ENCODE measurements at regions not wholly inside any gene's neighbourhood (a gene's known extent, or its start where the extent isn't known, plus 50 kb on each side); places are given as distances from the start of the nearest gene placed in this dataset.

- H3K4me1 ChIP-seq = no peaks in the 10 kb centered on the region
- intact Hi-C loops (cut with DNase I; ENCODE audit: low total_unique reads) = no loop called here
- peaks cover 0 to 21% of the 10 kb centered on the region in 2 donors for H3K27me3 ChIP-seq
- H3K36me3 ChIP-seq = no peaks in the 10 kb centered on the region
- no peaks in the 10 kb centered on the region for H3K9me3 ChIP-seq
- no peak for DNase-seq
- no peak overlapping the region for H3K4me3 ChIP-seq
- TF ChIP-seq, protein P1, sequence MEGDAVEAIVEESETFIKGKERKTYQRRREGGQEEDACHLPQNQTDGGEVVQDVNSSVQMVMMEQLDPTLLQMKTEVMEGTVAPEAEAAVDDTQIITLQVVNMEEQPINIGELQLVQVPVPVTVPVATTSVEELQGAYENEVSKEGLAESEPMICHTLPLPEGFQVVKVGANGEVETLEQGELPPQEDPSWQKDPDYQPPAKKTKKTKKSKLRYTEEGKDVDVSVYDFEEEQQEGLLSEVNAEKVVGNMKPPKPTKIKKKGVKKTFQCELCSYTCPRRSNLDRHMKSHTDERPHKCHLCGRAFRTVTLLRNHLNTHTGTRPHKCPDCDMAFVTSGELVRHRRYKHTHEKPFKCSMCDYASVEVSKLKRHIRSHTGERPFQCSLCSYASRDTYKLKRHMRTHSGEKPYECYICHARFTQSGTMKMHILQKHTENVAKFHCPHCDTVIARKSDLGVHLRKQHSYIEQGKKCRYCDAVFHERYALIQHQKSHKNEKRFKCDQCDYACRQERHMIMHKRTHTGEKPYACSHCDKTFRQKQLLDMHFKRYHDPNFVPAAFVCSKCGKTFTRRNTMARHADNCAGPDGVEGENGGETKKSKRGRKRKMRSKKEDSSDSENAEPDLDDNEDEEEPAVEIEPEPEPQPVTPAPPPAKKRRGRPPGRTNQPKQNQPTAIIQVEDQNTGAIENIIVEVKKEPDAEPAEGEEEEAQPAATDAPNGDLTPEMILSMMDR (IDR thresholded peaks at IDR 0.05) = no peak
- no peak overlapping the region for H3K27ac ChIP-seq
Observed at GRCh38 chr12:114215746-114216145, 190.2 kb downstream of the TBX5 start.

DNA sequence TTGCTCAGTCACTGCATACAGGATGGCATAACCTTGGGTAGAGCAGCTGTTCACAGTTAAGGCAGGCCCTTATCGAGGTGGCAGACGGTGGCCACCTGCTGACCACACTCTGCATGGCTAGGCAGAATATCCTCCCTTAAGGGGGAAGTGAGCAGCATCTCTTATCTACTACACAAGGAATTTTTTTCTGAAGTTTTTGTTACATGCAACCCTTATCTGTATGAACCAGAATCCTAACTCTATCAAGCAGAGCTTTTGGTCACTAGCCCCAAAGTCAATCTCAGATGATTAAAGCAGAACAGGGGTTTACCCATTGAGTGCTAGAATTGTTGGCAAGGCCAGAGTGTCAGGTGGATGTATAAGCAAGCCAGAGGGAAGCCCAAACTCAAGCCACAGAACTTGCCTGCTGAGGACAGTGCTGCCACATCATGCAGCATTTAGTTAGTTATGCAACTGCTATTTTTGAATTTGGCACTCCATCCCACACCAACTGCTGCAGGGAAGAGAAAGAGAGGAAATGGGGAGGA lies 192.8 kb downstream of the TBX5 start:
- Histone ChIP-seq H3K27me3 (peaks cover 0 to 25% of the 10 kb centered on the region in 2 donors), H3K9me3 (no peaks in the 10 kb centered on the region), H3K36me3 (no peaks in the 10 kb centered on the region), H3K4me3 (no peak overlapping the region), H3K4me1 (no peaks in the 10 kb centered on the region), H3K27ac (no peak overlapping the region)
- intact Hi-C loops (cut with DNase I; ENCODE audit: low total_unique reads) = no loop called here
- DNase-seq = no peak
- TF ChIP-seq, protein P1 (IDR thresholded peaks at IDR 0.05) = no peak

DNA sequence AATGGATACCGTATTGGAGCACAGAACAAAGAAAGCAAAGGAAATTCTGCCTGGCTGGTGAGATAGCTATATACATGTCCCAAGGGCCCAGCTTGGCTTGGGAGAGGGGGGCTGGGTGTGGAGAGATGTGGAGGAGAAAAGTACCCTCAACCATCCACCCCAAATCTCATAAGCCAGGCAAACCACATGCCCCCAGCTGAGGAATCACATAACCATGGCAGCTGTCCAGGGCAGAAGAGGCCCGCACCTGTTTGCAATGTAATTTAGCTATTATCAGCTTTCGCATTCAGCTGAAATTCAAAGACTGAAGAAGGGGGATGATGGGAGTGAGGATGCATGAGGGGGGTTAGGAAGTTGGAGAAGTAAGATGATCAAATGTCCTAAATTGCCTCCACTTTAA lies 196.1 kb downstream of the TBX5 start:
- no peak for DNase-seq
- peaks cover 0 to 15% of the 10 kb centered on the region in 2 donors for H3K27me3 ChIP-seq
- TF ChIP-seq, protein P1 (IDR thresholded peaks at IDR 0.05) = no peak
- H3K36me3 ChIP-seq = no peaks in the 10 kb centered on the region
- H3K4me1 ChIP-seq = no peaks in the 10 kb centered on the region
- H3K4me3 ChIP-seq = no peak overlapping the region
- no peaks in the 10 kb centered on the region for H3K9me3 ChIP-seq
- no peak overlapping the region for H3K27ac ChIP-seq
- intact Hi-C loops (cut with DNase I; ENCODE audit: low total_unique reads) = no loop called here

- TF ChIP-seq, protein P1 (IDR thresholded peaks at IDR 0.05) = no peak
- Histone ChIP-seq H3K4me3 (no peak overlapping the region), H3K9me3 (no peaks in the 10 kb centered on the region), H3K36me3 (no peaks in the 10 kb centered on the region), H3K27ac (no peak overlapping the region), H3K27me3 (peaks cover 0 to 10% of the 10 kb centered on the region in 2 donors), H3K4me1 (no peaks in the 10 kb centered on the region)
- intact Hi-C loops (cut with DNase I; ENCODE audit: low total_unique reads) = no loop called here
- DNase-seq = no peak
Observed at GRCh38 chr12:114206525-114206924, 199.4 kb downstream of the TBX5 start.

GRCh38 chr12:114201794-114202193 lies 204.2 kb downstream of the TBX5 start:
- H3K9me3 ChIP-seq = peaks cover 0 to 11% (median 5%) of the 10 kb centered on the region in 3 donors
- H3K4me1 ChIP-seq = no peaks in the 10 kb centered on the region
- no peaks in the 10 kb centered on the region for H3K36me3 ChIP-seq
- intact Hi-C loops (cut with DNase I; ENCODE audit: low total_unique reads) = no loop called here
- H3K4me3 ChIP-seq = no peak overlapping the region
- DNase-seq = no peak
- H3K27ac ChIP-seq = no peak overlapping the region
- TF ChIP-seq, protein P1 (IDR thresholded peaks at IDR 0.05) = no peak
- H3K27me3 ChIP-seq = no peaks in the 10 kb centered on the region

DNA sequence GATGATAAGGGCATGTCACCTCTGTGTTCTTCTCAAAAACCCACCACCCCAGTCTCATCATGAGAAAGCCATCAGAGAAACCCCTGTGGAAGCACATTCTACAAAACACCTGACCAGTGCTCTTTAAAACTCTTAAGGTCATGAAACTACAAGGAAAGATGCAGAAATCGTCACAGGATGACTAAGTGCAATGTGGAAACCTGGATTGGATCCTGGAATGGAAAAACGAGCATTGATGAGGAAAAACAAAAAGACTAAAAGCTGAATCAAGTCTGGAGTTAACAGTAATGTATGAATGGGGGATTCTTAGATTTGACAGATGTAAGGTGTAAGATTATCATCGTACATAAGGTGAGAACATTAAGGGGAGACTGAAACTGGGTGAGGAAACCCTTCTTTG lies 211.0 kb downstream of the TBX5 start:
- H3K27ac ChIP-seq = no peak overlapping the region
- H3K4me3 ChIP-seq = no peak overlapping the region
- intact Hi-C loops (cut with DNase I; ENCODE audit: low total_unique reads) = no loop called here
- H3K9me3 ChIP-seq = peaks cover 0 to 9% (median 5%) of the 10 kb centered on the region in 3 donors
- H3K36me3 ChIP-seq = no peaks in the 10 kb centered on the region
- peaks cover 0 to 18% of the 10 kb centered on the region in 2 donors for H3K27me3 ChIP-seq
- no peak for DNase-seq
- no peaks in the 10 kb centered on the region for H3K4me1 ChIP-seq
- TF ChIP-seq, protein P1 (IDR thresholded peaks at IDR 0.05) = no peak

Measured in tibial artery (tissue), 4 donors.